ENCODE measurements at regions not wholly inside any gene's neighbourhood (a gene's known extent, or its start where the extent isn't known, plus 50 kb on each side); places are given as distances from the start of the nearest gene placed in this dataset.

- 71 to 77% methylated on average over 1 of the region's 1 CpG for WGBS, 2 donors (ENCODE audit: low coverage in 1 of 2)
- H3K27ac ChIP-seq: no peak overlapping the region
- H3K4me1 ChIP-seq: no peaks in the 10 kb centered on the region
- no peak overlapping the region for H3K4me3 ChIP-seq
- no peaks in the 10 kb centered on the region for H3K36me3 ChIP-seq
- no peaks in the 10 kb centered on the region for H3K27me3 ChIP-seq
- ATAC-seq: no peak
- H3K9me3 ChIP-seq: no peaks in the 10 kb centered on the region
- no peak for TF ChIP-seq POLR2AphosphoS5 (IDR thresholded peaks at IDR 0.05)
- no peak for TF ChIP-seq POLR2A (IDR thresholded peaks at IDR 0.05)
- TF ChIP-seq EP300 (IDR thresholded peaks at IDR 0.05): no peak
- no peak for TF ChIP-seq CTCF (IDR thresholded peaks at IDR 0.05)
Measured at GRCh38 chr5:89137148-89137547, 254.2 kb upstream of the MEF2C start.

- ATAC-seq: no peak
- H3K4me1 ChIP-seq: no peaks in the 10 kb centered on the region
- WGBS, 2 donors (ENCODE audit: low coverage in 1 of 2): 88 to 100% methylated on average over 1 of the region's 1 CpG
- H3K4me3 ChIP-seq: no peak overlapping the region
- H3K27me3 ChIP-seq: no peaks in the 10 kb centered on the region
- H3K36me3 ChIP-seq: no peaks in the 10 kb centered on the region
- H3K27ac ChIP-seq: no peak overlapping the region
- no peaks in the 10 kb centered on the region for H3K9me3 ChIP-seq
- no peak for TF ChIP-seq CTCF (IDR thresholded peaks at IDR 0.05)
Measured at GRCh38 chr5:89133975-89134374, 251.0 kb upstream of the MEF2C start.

- 75 to 88% methylated on average over 1 of the region's 1 CpG for WGBS, 2 donors (ENCODE audit: low coverage in 1 of 2)
- ATAC-seq: no peak
- Histone ChIP-seq H3K36me3 (no peaks in the 10 kb centered on the region), H3K9me3 (no peaks in the 10 kb centered on the region), H3K4me1 (no peaks in the 10 kb centered on the region), H3K27me3 (no peaks in the 10 kb centered on the region), H3K4me3 (no peak overlapping the region), H3K27ac (no peak overlapping the region)
- TF ChIP-seq POLR2A (IDR thresholded peaks at IDR 0.05) (no peak), EP300 (IDR thresholded peaks at IDR 0.05) (no peak), CTCF (IDR thresholded peaks at IDR 0.05) (no peak)
Measured at GRCh38 chr5:89133129-89133528, 250.1 kb upstream of the MEF2C start.

- no peak for TF ChIP-seq POLR2AphosphoS5 (IDR thresholded peaks at IDR 0.05)
- no peak for TF ChIP-seq CTCF (IDR thresholded peaks at IDR 0.05)
- no peak for TF ChIP-seq POLR2A (IDR thresholded peaks at IDR 0.05)
- TF ChIP-seq EP300 (IDR thresholded peaks at IDR 0.05): no peak
- 91 to 100% methylated on average over 1 of the region's 1 CpG for WGBS, 2 donors (ENCODE audit: low coverage in 1 of 2)
- H3K9me3 ChIP-seq: no peaks in the 10 kb centered on the region
Measured at GRCh38 chr5:89130851-89131250, 247.9 kb upstream of the MEF2C start.

GRCh38 chr5:89129941-89130340 lies 247.0 kb upstream of the MEF2C start:
- TF ChIP-seq EP300 (IDR thresholded peaks at IDR 0.05) (no peak), POLR2A (IDR thresholded peaks at IDR 0.05) (no peak), CTCF (IDR thresholded peaks at IDR 0.05) (no peak), POLR2AphosphoS5 (IDR thresholded peaks at IDR 0.05) (no peak)
- Histone ChIP-seq H3K27me3 (no peaks in the 10 kb centered on the region), H3K9me3 (no peaks in the 10 kb centered on the region), H3K36me3 (no peaks in the 10 kb centered on the region), H3K4me1 (no peaks in the 10 kb centered on the region), H3K4me3 (no peak overlapping the region), H3K27ac (no peak overlapping the region)
- 54 to 62% methylated on average over 1 of the region's 1 CpG for WGBS, 2 donors (ENCODE audit: low coverage in 1 of 2)
- ATAC-seq: no peak

More at GRCh38 chr5:89130851-89131250, 247.9 kb upstream of the MEF2C start:
- no peak for ATAC-seq
- H3K36me3 ChIP-seq: no peaks in the 10 kb centered on the region
- no peaks in the 10 kb centered on the region for H3K27me3 ChIP-seq
- no peak overlapping the region for H3K27ac ChIP-seq
- no peaks in the 10 kb centered on the region for H3K4me1 ChIP-seq
- no peak overlapping the region for H3K4me3 ChIP-seq
